GM23338 (cell line): ENCODE measurements at regions not wholly inside any gene's neighbourhood (a gene's known extent, or its start where the extent isn't known, plus 50 kb on each side); places are given as distances from the start of the nearest gene placed in this dataset.

ENCODE experiments used
- ATAC-seq: fragments of 200-7000 bp; cut with Tn5 transposase; 3 replicates; pipeline ENCODE4 v1.9.1; 2020
- DNase-seq: peaks from one replicate; pipeline ENCODE4 v3.0.0-alpha.2; 2015; ENCODE audit warnings: low spot score
- H2AFZ ChIP-seq: fragments of 200-600 bp; sonication (generic); 2 replicates; pipeline ENCODE4 v1.8.0; 2016; ENCODE audit warnings: antibody characterized with exemption, mild to moderate bottlenecking, moderate library complexity
- H3F3A ChIP-seq: fragments of 200-600 bp; sonication (generic); replicated peaks from 2 replicates; pipeline ENCODE4 v1.8.0; 2017; ENCODE audit warnings: antibody characterized with exemption, mixed run types, low read depth
- H3K27ac ChIP-seq: fragments of 200-600 bp; sonication (generic); 2 replicates; pipeline ENCODE4 v1.6.1; 2016; ENCODE audit warnings: low read depth
- H3K27me3 ChIP-seq: fragments of 200-600 bp; sonication (generic); 2 replicates; pipeline ENCODE4 v1.8.0; 2016; ENCODE audit warnings: mild to moderate bottlenecking, mixed run types, moderate library complexity; ENCODE audit not compliant: insufficient read depth
- H3K36me3 ChIP-seq: fragments of 200-600 bp; sonication (generic); 2 replicates; pipeline ENCODE4 v1.8.0; 2016; ENCODE audit warnings: mild to moderate bottlenecking; ENCODE audit not compliant: insufficient read depth
- H3K4me1 ChIP-seq: fragments of 200-600 bp; sonication (generic); 2 replicates; pipeline ENCODE4 v1.8.0; 2016; ENCODE audit warnings: mild to moderate bottlenecking, moderate library complexity; ENCODE audit not compliant: insufficient read depth
- H3K4me2 ChIP-seq: fragments of 200-600 bp; sonication (generic); 2 replicates; pipeline ENCODE4 v1.7.1; 2017; ENCODE audit warnings: mixed run types
- H3K4me3 ChIP-seq: fragments of 200-600 bp; sonication (generic); 2 replicates; pipeline ENCODE4 v1.6.1; 2016; ENCODE audit warnings: mixed run types
- H3K79me2 ChIP-seq: fragments of 200-600 bp; sonication (generic); replicated peaks from 2 replicates; pipeline ENCODE4 v1.8.0; 2017; ENCODE audit warnings: mild to moderate bottlenecking; ENCODE audit not compliant: insufficient read depth
- H3K9me2 ChIP-seq: fragments of 200-600 bp; sonication (generic); 2 replicates; pipeline ENCODE4 v1.8.0; 2017; ENCODE audit not compliant: insufficient read depth
- H4K20me1 ChIP-seq: fragments of 200-600 bp; sonication (generic); replicated peaks from 2 replicates; pipeline ENCODE4 v1.8.0; 2017; ENCODE audit warnings: mild to moderate bottlenecking; ENCODE audit not compliant: insufficient read depth
- H3K27ac Mint-ChIP-seq: 2 replicates; pipeline ENCODE4 v1.8.0; 2020; ENCODE audit warnings: inconsistent platforms, mild to moderate bottlenecking, moderate library complexity, mixed read lengths
- H3K27me3 Mint-ChIP-seq: 3 replicates; pipeline ENCODE4 v1.8.0; 2022; ENCODE audit warnings: low read depth, mild to moderate bottlenecking, moderate library complexity, mixed read lengths, inconsistent platforms; ENCODE audit not compliant: insufficient read depth, poor library complexity
- H3K36me3 Mint-ChIP-seq: 3 replicates; pipeline ENCODE4 v1.8.0; 2021; ENCODE audit warnings: low read depth, mild to moderate bottlenecking, inconsistent platforms, moderate library complexity, mixed read lengths
- H3K4me1 Mint-ChIP-seq: 3 replicates; pipeline ENCODE4 v1.8.0; 2020; ENCODE audit warnings: mild to moderate bottlenecking, inconsistent platforms, mixed read lengths
- H3K4me3 Mint-ChIP-seq: 3 replicates; pipeline ENCODE4 v1.8.0; 2021; ENCODE audit warnings: moderate library complexity, mild to moderate bottlenecking, inconsistent platforms, mixed read lengths
- H3K9me3 Mint-ChIP-seq: 3 replicates; pipeline ENCODE4 v1.8.0; 2020; ENCODE audit warnings: moderate library complexity, mild to moderate bottlenecking, inconsistent platforms, mixed read lengths
- CREB1 ChIP-seq: fragments of 250-450 bp; sonication (Bioruptor Pico); IDR thresholded peaks from 2 replicates; pipeline ENCODE4 v1.5.0; 2020; ENCODE audit warnings: low read depth, mild to moderate bottlenecking, moderate library complexity
- CTCF ChIP-seq, 2 experiments: fragments of 200-600 bp in 1 of 2; sonication (generic) in 1 of 2; conservative IDR thresholded peaks; 2 replicates each; pipeline versions ENCODE4 v1.5.1 to v1.6.1; 2016 to 2017; ENCODE audit warnings: antibody characterized with exemption in 2 of 2, low read depth in 2 of 2, mild to moderate bottlenecking in 2 of 2, moderate library complexity in 1 of 2
- ETS1 ChIP-seq: IDR thresholded peaks from 2 replicates; pipeline ENCODE4 v1.6.1; 2016; ENCODE audit warnings: antibody characterized with exemption
- EZH2 ChIP-seq: fragments of 200-600 bp; sonication (generic); IDR thresholded peaks from one replicate; pipeline ENCODE4 v1.8.0; 2017; ENCODE audit warnings: antibody characterized with exemption, mild to moderate bottlenecking, low read depth; ENCODE audit not compliant: unreplicated experiment
- EZH2phosphoT487 ChIP-seq: fragments of 200-600 bp; sonication (generic); IDR thresholded peaks from one replicate; pipeline ENCODE4 v1.8.1; 2018; ENCODE audit warnings: antibody characterized with exemption; ENCODE audit not compliant: unreplicated experiment
- JUNB ChIP-seq: IDR thresholded peaks from one replicate; pipeline ENCODE4 v1.6.1; 2016; ENCODE audit warnings: antibody characterized with exemption; ENCODE audit not compliant: unreplicated experiment
- NANOG ChIP-seq: IDR thresholded peaks from 2 replicates; pipeline ENCODE4 v1.6.1; 2016; ENCODE audit warnings: antibody characterized with exemption, borderline replicate concordance
- POLR2AphosphoS5 ChIP-seq: IDR thresholded peaks from 2 replicates; pipeline ENCODE4 v1.6.1; 2016; ENCODE audit warnings: antibody characterized with exemption, low read depth
- STAT1 ChIP-seq: IDR thresholded peaks from one replicate; pipeline ENCODE4 v1.6.1; 2016; ENCODE audit warnings: antibody characterized with exemption; ENCODE audit not compliant: unreplicated experiment
- ZNF114 ChIP-seq: fragments of 250-450 bp; sonication (Bioruptor Pico); IDR thresholded peaks from 2 replicates; pipeline ENCODE4 v1.5.0; 2020; ENCODE audit warnings: mild to moderate bottlenecking, moderate library complexity
- ZNF331 ChIP-seq: fragments of 250-450 bp; sonication (Bioruptor Pico); IDR thresholded peaks from 2 replicates; pipeline ENCODE4 v1.5.0; 2020; ENCODE audit warnings: low read depth, mild to moderate bottlenecking, moderate library complexity
- ZNF462 ChIP-seq: fragments of 250-450 bp; sonication (Bioruptor Pico); IDR thresholded peaks from 2 replicates; pipeline ENCODE4 v1.5.0; 2020; ENCODE audit warnings: mild to moderate bottlenecking, moderate library complexity
- TF ChIP-seq, protein P1 (sequence below): IDR thresholded peaks from one replicate; pipeline ENCODE4 v1.6.1; 2018; ENCODE audit warnings: antibody characterized with exemption; ENCODE audit not compliant: unreplicated experiment

GRCh38 chr1:55639526-55639925, 424.4 kb upstream of the USP24 start:
- H3K36me3 Mint-ChIP-seq = no peaks in the 10 kb centered on the region
- no peaks in the 10 kb centered on the region for H3K4me1 Mint-ChIP-seq
- no peak overlapping the region for H3K27ac Mint-ChIP-seq
- peaks cover 2% of the 10 kb centered on the region for H3K27me3 Mint-ChIP-seq
- Histone ChIP-seq H3K4me3 (no peak overlapping the region), H3K4me2 (no peak overlapping the region), H3K36me3 (no peaks in the 10 kb centered on the region), H3K79me2 (no peaks in the 10 kb centered on the region), H3K4me1 (no peaks in the 10 kb centered on the region), H3K9me2 (peaks cover 12% of the 10 kb centered on the region), H4K20me1 (no peaks in the 10 kb centered on the region), H2AFZ (no peak overlapping the region), H3F3A (no peaks in the 10 kb centered on the region), H3K27me3 (no peaks in the 10 kb centered on the region), H3K27ac (no peak overlapping the region)
- H3K9me3 Mint-ChIP-seq = no peaks in the 10 kb centered on the region; the same call in 2 of the 3 replicates
- TF ChIP-seq, protein P1, sequence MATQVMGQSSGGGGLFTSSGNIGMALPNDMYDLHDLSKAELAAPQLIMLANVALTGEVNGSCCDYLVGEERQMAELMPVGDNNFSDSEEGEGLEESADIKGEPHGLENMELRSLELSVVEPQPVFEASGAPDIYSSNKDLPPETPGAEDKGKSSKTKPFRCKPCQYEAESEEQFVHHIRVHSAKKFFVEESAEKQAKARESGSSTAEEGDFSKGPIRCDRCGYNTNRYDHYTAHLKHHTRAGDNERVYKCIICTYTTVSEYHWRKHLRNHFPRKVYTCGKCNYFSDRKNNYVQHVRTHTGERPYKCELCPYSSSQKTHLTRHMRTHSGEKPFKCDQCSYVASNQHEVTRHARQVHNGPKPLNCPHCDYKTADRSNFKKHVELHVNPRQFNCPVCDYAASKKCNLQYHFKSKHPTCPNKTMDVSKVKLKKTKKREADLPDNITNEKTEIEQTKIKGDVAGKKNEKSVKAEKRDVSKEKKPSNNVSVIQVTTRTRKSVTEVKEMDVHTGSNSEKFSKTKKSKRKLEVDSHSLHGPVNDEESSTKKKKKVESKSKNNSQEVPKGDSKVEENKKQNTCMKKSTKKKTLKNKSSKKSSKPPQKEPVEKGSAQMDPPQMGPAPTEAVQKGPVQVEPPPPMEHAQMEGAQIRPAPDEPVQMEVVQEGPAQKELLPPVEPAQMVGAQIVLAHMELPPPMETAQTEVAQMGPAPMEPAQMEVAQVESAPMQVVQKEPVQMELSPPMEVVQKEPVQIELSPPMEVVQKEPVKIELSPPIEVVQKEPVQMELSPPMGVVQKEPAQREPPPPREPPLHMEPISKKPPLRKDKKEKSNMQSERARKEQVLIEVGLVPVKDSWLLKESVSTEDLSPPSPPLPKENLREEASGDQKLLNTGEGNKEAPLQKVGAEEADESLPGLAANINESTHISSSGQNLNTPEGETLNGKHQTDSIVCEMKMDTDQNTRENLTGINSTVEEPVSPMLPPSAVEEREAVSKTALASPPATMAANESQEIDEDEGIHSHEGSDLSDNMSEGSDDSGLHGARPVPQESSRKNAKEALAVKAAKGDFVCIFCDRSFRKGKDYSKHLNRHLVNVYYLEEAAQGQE = no peak
- TF ChIP-seq NANOG (no peak), CREB1 (CRISPR knock-in tag) (no peak), POLR2AphosphoS5 (no peak), JUNB (no peak), EZH2phosphoT487 (no peak), ZNF331 (no peak), ETS1 (no peak), ZNF462 (CRISPR knock-in tag) (no peak), ZNF114 (CRISPR knock-in tag) (no peak), STAT1 (no peak), CTCF (conservative IDR thresholded peaks at IDR 0.05; ENCODE audit: low read depth in 2 of 2) (no peak), EZH2 (no peak)
- DNase-seq = no peak
- H3K4me3 Mint-ChIP-seq = no peak overlapping the region
- no peak for ATAC-seq
